BE2C (cell line): ENCODE measurements at regions not wholly inside any gene's neighbourhood (a gene's known extent, or its start where the extent isn't known, plus 50 kb on each side); places are given as distances from the start of the nearest gene placed in this dataset.

Experiments used
- DNase-seq: peaks from one replicate; pipeline ENCODE4 v3.0.0-alpha.2; 2020
- H3K27me3 ChIP-seq: fragments of 250-450 bp; sonication (Bioruptor Pico); 2 replicates; pipeline ENCODE4 v1.5.1; 2020; ENCODE audit warnings: mild to moderate bottlenecking
- H3K36me3 ChIP-seq: fragments of 250-450 bp; sonication (Bioruptor Pico); 2 replicates; pipeline ENCODE4 v1.5.1; 2020; ENCODE audit warnings: mild to moderate bottlenecking
- H3K4me1 ChIP-seq: fragments of 250-450 bp; sonication (Bioruptor Pico); 2 replicates; pipeline ENCODE4 v1.5.1; 2020
- H3K4me3 ChIP-seq: 2 replicates; pipeline ENCODE4 v1.5.1; 2011; ENCODE audit warnings: low read depth, low read length
- H3K9me3 ChIP-seq: fragments of 250-450 bp; sonication (Bioruptor Pico); 2 replicates; pipeline ENCODE4 v1.5.1; 2020
- CTCF ChIP-seq: IDR thresholded peaks from 2 replicates; pipeline ENCODE4 v1.5.1; 2012; ENCODE audit warnings: mild to moderate bottlenecking, low read depth, low read length

- TF ChIP-seq CTCF: no peak
- Histone ChIP-seq H3K9me3 (no peaks in the 10 kb centered on the region), H3K36me3 (no peaks in the 10 kb centered on the region), H3K27me3 (no peaks in the 10 kb centered on the region), H3K4me3 (no peak overlapping the region), H3K4me1 (no peaks in the 10 kb centered on the region)
- no peak for DNase-seq
These were observed 58.2 kb downstream of the RPRM start for GRCh38 chr2:153420394-153420793.

- no peaks in the 10 kb centered on the region for H3K4me1 ChIP-seq
- DNase-seq: no peak
These were observed 61.5 kb downstream of the RPRM start for GRCh38 chr2:153417077-153417476.

DNA sequence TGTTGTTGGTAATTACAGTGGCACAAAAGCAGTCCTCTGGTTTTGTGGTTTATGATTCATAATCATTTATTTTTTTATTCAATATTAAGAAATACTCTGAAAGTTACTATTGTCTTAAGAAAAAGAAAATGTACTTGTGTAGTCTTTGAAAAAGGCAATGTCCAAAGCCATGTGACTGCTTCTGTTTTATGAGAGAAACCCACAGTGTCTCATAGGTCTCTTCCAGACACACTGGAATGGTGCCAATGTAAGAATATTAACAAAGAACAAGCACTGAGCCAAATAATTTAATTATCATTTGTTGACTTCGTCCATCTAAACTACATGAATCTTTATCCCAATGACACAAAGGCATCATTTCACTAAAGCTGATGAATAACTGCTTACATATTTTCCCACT, 62.5 kb downstream of the RPRM start:
- no peak for TF ChIP-seq CTCF
- no peak overlapping the region for H3K4me3 ChIP-seq
- no peaks in the 10 kb centered on the region for H3K4me1 ChIP-seq
- no peaks in the 10 kb centered on the region for H3K36me3 ChIP-seq
- no peaks in the 10 kb centered on the region for H3K27me3 ChIP-seq
- DNase-seq: no peak
- no peaks in the 10 kb centered on the region for H3K9me3 ChIP-seq

More at GRCh38 chr2:153417077-153417476, 61.5 kb downstream of the RPRM start:
- Histone ChIP-seq H3K36me3 (no peaks in the 10 kb centered on the region), H3K27me3 (no peaks in the 10 kb centered on the region), H3K4me3 (no peak overlapping the region), H3K9me3 (no peaks in the 10 kb centered on the region)
- TF ChIP-seq CTCF: no peak

GRCh38 chr2:153408710-153409385, 69.7 kb downstream of the RPRM start:
- H3K9me3 ChIP-seq: no peaks in the 10 kb centered on the region
- H3K4me3 ChIP-seq: no peak overlapping the region
- H3K36me3 ChIP-seq: no peaks in the 10 kb centered on the region
- DNase-seq: no peak
- no peaks in the 10 kb centered on the region for H3K27me3 ChIP-seq
- TF ChIP-seq CTCF: no peak
- H3K4me1 ChIP-seq: no peaks in the 10 kb centered on the region

DNA sequence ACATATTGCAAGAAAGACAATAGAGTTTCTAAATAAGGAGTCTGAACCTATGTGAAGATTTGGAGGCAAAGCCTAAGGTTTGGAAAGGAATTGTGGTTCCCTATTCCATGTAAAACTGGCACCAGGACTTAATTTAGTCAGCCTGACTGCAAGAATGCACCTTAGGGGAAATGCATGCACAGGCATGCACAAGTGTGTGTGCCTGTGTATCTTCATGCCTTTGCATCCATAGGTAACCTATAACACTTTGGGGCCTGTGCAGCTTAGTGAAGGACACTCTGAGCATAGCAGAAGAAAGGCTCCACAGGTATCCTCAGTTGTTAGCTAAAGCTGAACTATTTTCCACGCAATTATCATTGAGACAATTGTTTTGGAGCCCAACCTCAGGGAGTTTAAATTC, 73.4 kb downstream of the RPRM start:
- Histone ChIP-seq H3K4me1 (no peaks in the 10 kb centered on the region), H3K27me3 (no peaks in the 10 kb centered on the region), H3K36me3 (no peaks in the 10 kb centered on the region), H3K4me3 (no peak overlapping the region), H3K9me3 (no peaks in the 10 kb centered on the region)
- DNase-seq: no peak
- TF ChIP-seq CTCF: no peak

DNA sequence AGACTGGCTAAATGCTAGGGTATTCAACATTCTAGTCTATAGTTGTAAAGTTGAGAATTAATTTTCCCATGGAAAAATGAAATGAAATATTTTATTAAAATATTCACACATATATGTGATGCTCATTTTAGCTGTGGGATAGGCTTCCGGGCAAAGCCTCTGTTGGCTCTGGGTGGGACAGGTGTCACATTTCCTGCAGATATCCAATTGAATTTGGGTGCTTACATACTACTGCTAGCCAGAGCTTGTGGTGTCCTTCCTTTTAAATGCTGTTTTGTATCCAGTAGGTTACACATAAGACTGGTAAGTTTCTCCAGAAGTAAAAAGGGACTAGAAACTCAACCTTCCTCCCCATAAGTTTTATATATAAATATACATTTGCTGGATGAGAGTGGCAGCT, 73.8 kb downstream of the RPRM start:
- no peaks in the 10 kb centered on the region for H3K27me3 ChIP-seq
- H3K36me3 ChIP-seq: no peaks in the 10 kb centered on the region
- H3K9me3 ChIP-seq: no peaks in the 10 kb centered on the region
- no peak overlapping the region for H3K4me3 ChIP-seq
- no peak for DNase-seq
- TF ChIP-seq CTCF: no peak
- H3K4me1 ChIP-seq: no peaks in the 10 kb centered on the region
